ENCODE measurements at regions not wholly inside any gene's neighbourhood (a gene's known extent, or its start where the extent isn't known, plus 50 kb on each side); places are given as distances from the start of the nearest gene placed in this dataset.

DNA sequence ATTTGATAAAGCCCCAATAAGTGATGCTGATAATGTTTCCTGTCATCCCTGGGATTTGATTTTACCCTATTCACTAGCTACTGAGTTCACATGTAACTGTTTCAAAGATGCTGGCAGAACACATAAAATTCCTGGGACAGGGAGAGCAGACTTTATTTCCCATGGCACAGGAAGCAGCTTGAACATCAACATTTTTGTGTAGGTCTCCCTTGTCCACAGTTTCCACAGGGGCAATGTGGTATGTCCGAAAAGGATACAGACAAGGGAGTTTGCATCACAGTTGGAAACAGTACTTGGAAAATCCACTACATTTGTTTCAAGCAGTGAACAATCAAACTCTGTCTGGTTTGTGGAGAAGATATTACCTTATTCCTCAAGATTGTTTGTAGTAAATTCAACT lies 129.2 kb upstream of the KLHL4 start:
- no peaks in the 10 kb centered on the region for H3K36me3 ChIP-seq (replicated peaks)
- in situ Hi-C loops (cut with HindIII; ENCODE audit: low pct_ligation_motif_present, low sequenced_read_pairs), result no loop called here
- no peak overlapping the region for H3K27ac ChIP-seq
- no peak for DNase-seq
- TF ChIP-seq, protein P1, sequence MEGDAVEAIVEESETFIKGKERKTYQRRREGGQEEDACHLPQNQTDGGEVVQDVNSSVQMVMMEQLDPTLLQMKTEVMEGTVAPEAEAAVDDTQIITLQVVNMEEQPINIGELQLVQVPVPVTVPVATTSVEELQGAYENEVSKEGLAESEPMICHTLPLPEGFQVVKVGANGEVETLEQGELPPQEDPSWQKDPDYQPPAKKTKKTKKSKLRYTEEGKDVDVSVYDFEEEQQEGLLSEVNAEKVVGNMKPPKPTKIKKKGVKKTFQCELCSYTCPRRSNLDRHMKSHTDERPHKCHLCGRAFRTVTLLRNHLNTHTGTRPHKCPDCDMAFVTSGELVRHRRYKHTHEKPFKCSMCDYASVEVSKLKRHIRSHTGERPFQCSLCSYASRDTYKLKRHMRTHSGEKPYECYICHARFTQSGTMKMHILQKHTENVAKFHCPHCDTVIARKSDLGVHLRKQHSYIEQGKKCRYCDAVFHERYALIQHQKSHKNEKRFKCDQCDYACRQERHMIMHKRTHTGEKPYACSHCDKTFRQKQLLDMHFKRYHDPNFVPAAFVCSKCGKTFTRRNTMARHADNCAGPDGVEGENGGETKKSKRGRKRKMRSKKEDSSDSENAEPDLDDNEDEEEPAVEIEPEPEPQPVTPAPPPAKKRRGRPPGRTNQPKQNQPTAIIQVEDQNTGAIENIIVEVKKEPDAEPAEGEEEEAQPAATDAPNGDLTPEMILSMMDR (IDR thresholded peaks at IDR 0.05; ENCODE audit: low read depth, low read length, missing control alignments), result no peak
- no peak overlapping the region for H3K4me3 ChIP-seq (ENCODE audit: low read depth, low read length)
- no peaks in the 10 kb centered on the region for H3K27me3 ChIP-seq (replicated peaks)

GRCh38 chrX:87391742-87392141 lies 125.9 kb upstream of the KLHL4 start:
- Histone ChIP-seq H3K27ac (no peak overlapping the region), H3K36me3 (replicated peaks) (no peaks in the 10 kb centered on the region), H3K27me3 (replicated peaks) (no peaks in the 10 kb centered on the region), H3K4me3 (ENCODE audit: low read depth, low read length) (no peak overlapping the region)
- no peak for DNase-seq
- in situ Hi-C loops (cut with HindIII; ENCODE audit: low pct_ligation_motif_present, low sequenced_read_pairs), result no loop called here
- TF ChIP-seq, protein P1 (IDR thresholded peaks at IDR 0.05; ENCODE audit: low read depth, low read length, missing control alignments), result no peak

GRCh38 chrX:87392369-87392768 lies 125.2 kb upstream of the KLHL4 start:
- no peak overlapping the region for H3K27ac ChIP-seq
- in situ Hi-C loops (cut with HindIII; ENCODE audit: low pct_ligation_motif_present, low sequenced_read_pairs), result no loop called here
- no peak overlapping the region for H3K4me3 ChIP-seq (ENCODE audit: low read depth, low read length)
- H3K36me3 ChIP-seq (replicated peaks), result no peaks in the 10 kb centered on the region
- no peak for DNase-seq
- TF ChIP-seq, protein P1 (IDR thresholded peaks at IDR 0.05; ENCODE audit: low read depth, low read length, missing control alignments), result no peak
- no peaks in the 10 kb centered on the region for H3K27me3 ChIP-seq (replicated peaks)

- TF ChIP-seq, protein P1 (IDR thresholded peaks at IDR 0.05; ENCODE audit: low read depth, low read length, missing control alignments), result no peak
- no peaks in the 10 kb centered on the region for H3K27me3 ChIP-seq (replicated peaks)
- in situ Hi-C loops (cut with HindIII; ENCODE audit: low pct_ligation_motif_present, low sequenced_read_pairs), result no loop called here
- no peaks in the 10 kb centered on the region for H3K36me3 ChIP-seq (replicated peaks)
- H3K27ac ChIP-seq, result no peak overlapping the region
- H3K4me3 ChIP-seq (ENCODE audit: low read depth, low read length), result no peak overlapping the region
- no peak for DNase-seq
Measured at GRCh38 chrX:87397103-87397886, 120.3 kb upstream of the KLHL4 start.

- Histone ChIP-seq H3K36me3 (replicated peaks) (no peaks in the 10 kb centered on the region), H3K4me3 (ENCODE audit: low read depth, low read length) (no peak overlapping the region), H3K27ac (no peak overlapping the region), H3K27me3 (replicated peaks) (no peaks in the 10 kb centered on the region)
- no peak for DNase-seq
- in situ Hi-C loops (cut with HindIII; ENCODE audit: low pct_ligation_motif_present, low sequenced_read_pairs), result no loop called here
- TF ChIP-seq, protein P1 (IDR thresholded peaks at IDR 0.05; ENCODE audit: low read depth, low read length, missing control alignments), result no peak
Measured at GRCh38 chrX:87402256-87402655, 115.3 kb upstream of the KLHL4 start.

DNA sequence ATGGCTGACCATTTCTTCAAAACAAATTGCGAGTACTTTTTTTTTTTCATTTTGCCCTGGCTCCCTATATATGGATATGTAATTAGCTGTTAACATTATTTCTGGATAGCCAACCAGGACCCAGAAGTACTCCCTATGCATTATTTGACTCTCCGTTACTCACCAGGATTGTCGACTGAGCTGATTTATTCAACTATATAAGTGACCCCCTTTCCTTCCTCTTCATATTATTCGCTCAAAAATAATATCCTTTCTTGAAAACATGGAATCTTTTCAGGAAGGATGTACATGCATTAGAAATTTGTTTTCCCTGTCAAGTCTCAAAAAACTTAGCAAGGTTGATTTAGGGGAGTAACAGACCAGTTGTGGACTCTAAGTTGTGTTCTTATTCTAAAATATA lies 114.1 kb upstream of the KLHL4 start:
- in situ Hi-C loops (cut with HindIII; ENCODE audit: low pct_ligation_motif_present, low sequenced_read_pairs), result no loop called here
- no peaks in the 10 kb centered on the region for H3K27me3 ChIP-seq (replicated peaks)
- DNase-seq, result no peak
- TF ChIP-seq, protein P1 (IDR thresholded peaks at IDR 0.05; ENCODE audit: low read depth, low read length, missing control alignments), result no peak
- H3K27ac ChIP-seq, result no peak overlapping the region
- no peak overlapping the region for H3K4me3 ChIP-seq (ENCODE audit: low read depth, low read length)
- no peaks in the 10 kb centered on the region for H3K36me3 ChIP-seq (replicated peaks)
